ENCODE measurements at regions not wholly inside any gene's neighbourhood (a gene's known extent, or its start where the extent isn't known, plus 50 kb on each side); places are given as distances from the start of the nearest gene placed in this dataset.

GRCh38 chr12:60196366-60196765 lies 600.5 kb downstream of the SLC16A7 start:
- H4K20me1 ChIP-seq (ENCODE audit: control insufficient read depth, extremely low read depth, insufficient read depth, low read length): no peaks in the 10 kb centered on the region
- H3K36me3 ChIP-seq (ENCODE audit: control insufficient read depth in 2 of 2, extremely low read depth in 1 of 2, insufficient read depth in 2 of 2, low read length in 2 of 2): no peaks in the 10 kb centered on the region
- H3K9ac ChIP-seq (ENCODE audit: control insufficient read depth, extremely low read depth, insufficient read depth, low read length): no peak overlapping the region
- no peaks in the 10 kb centered on the region for H3K79me2 ChIP-seq (ENCODE audit: control insufficient read depth, insufficient read depth, low read length)
- no peaks in the 10 kb centered on the region for H3K9me1 ChIP-seq (ENCODE audit: control insufficient read depth, extremely low read depth, insufficient read depth, low read length)
- no peak for TF ChIP-seq EZH2 (IDR thresholded peaks at IDR 0.05; ENCODE audit: low read length)
- TF ChIP-seq, protein P1, sequence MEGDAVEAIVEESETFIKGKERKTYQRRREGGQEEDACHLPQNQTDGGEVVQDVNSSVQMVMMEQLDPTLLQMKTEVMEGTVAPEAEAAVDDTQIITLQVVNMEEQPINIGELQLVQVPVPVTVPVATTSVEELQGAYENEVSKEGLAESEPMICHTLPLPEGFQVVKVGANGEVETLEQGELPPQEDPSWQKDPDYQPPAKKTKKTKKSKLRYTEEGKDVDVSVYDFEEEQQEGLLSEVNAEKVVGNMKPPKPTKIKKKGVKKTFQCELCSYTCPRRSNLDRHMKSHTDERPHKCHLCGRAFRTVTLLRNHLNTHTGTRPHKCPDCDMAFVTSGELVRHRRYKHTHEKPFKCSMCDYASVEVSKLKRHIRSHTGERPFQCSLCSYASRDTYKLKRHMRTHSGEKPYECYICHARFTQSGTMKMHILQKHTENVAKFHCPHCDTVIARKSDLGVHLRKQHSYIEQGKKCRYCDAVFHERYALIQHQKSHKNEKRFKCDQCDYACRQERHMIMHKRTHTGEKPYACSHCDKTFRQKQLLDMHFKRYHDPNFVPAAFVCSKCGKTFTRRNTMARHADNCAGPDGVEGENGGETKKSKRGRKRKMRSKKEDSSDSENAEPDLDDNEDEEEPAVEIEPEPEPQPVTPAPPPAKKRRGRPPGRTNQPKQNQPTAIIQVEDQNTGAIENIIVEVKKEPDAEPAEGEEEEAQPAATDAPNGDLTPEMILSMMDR (optimal IDR thresholded peaks at IDR 0.05 in 1 of 3, IDR thresholded peaks at IDR 0.05 in 1 of 3, conservative IDR thresholded peaks at IDR 0.05 in 1 of 3; ENCODE audit: extremely low read depth in 1 of 3, insufficient read depth in 2 of 3, low read length in 3 of 3): no peak
- DNase-seq (ENCODE audit: low read depth, low spot score) (no peak), FAIRE-seq (no peak)
- peaks cover 6% of the 10 kb centered on the region for H3K4me1 ChIP-seq (ENCODE audit: control insufficient read depth, extremely low read depth, insufficient read depth, low read length)
- no peak overlapping the region for H3K4me2 ChIP-seq (ENCODE audit: control insufficient read depth, extremely low read depth, insufficient read depth, low read depth, low read length)
- no peaks in the 10 kb centered on the region for H3K27me3 ChIP-seq (ENCODE audit: control insufficient read depth, extremely low read depth, insufficient read depth, low read length)
- H2AFZ ChIP-seq (ENCODE audit: control insufficient read depth, low read length): no peak overlapping the region
- dilution Hi-C loops (cut with MboI; ENCODE audit: extremely low pct_ligation_motif_present, low sequenced_read_pairs): no loop called here
- no peak overlapping the region for H3K4me3 ChIP-seq (ENCODE audit: control insufficient read depth in 2 of 3, extremely low read depth in 1 of 3, insufficient read depth in 2 of 3, low read depth in 1 of 3, low read length in 3 of 3)
- no peak overlapping the region for H3K27ac ChIP-seq (ENCODE audit: control insufficient read depth, insufficient read depth, low read length)
- H3K9me3 ChIP-seq (ENCODE audit: control insufficient read depth, low read depth, low read length): no peaks in the 10 kb centered on the region

DNA sequence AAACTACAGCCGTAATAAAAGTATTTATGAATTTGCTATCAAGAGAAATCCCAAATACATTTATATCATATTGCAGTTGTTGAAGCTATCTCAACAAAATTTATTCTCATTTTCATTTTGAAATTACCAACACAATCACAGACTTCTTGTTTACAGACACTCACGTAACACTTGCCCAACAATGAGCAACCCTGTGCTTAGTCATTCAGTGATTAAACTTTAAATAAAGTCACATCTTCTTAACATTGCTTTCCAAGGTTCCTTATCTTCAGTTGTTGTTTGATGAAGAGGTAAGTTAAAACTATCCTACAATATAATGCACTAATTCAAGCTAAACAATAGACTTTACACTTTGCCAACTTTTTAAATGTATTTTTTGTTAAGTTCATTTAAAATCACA lies 601.8 kb downstream of the SLC16A7 start:
- Histone ChIP-seq H2AFZ (ENCODE audit: control insufficient read depth, low read length) (no peak overlapping the region), H3K27ac (ENCODE audit: control insufficient read depth, insufficient read depth, low read length) (no peak overlapping the region), H3K79me2 (ENCODE audit: control insufficient read depth, insufficient read depth, low read length) (no peaks in the 10 kb centered on the region), H3K4me2 (ENCODE audit: control insufficient read depth, extremely low read depth, insufficient read depth, low read depth, low read length) (no peak overlapping the region), H3K9me1 (ENCODE audit: control insufficient read depth, extremely low read depth, insufficient read depth, low read length) (no peaks in the 10 kb centered on the region), H3K9ac (ENCODE audit: control insufficient read depth, extremely low read depth, insufficient read depth, low read length) (no peak overlapping the region), H3K27me3 (ENCODE audit: control insufficient read depth, extremely low read depth, insufficient read depth, low read length) (no peaks in the 10 kb centered on the region), H3K9me3 (ENCODE audit: control insufficient read depth, low read depth, low read length) (no peaks in the 10 kb centered on the region), H3K4me3 (ENCODE audit: control insufficient read depth in 2 of 3, extremely low read depth in 1 of 3, insufficient read depth in 2 of 3, low read depth in 1 of 3, low read length in 3 of 3) (no peak overlapping the region), H4K20me1 (ENCODE audit: control insufficient read depth, extremely low read depth, insufficient read depth, low read length) (no peaks in the 10 kb centered on the region), H3K36me3 (ENCODE audit: control insufficient read depth in 2 of 2, extremely low read depth in 1 of 2, insufficient read depth in 2 of 2, low read length in 2 of 2) (no peaks in the 10 kb centered on the region), H3K4me1 (ENCODE audit: control insufficient read depth, extremely low read depth, insufficient read depth, low read length) (peaks cover 6% of the 10 kb centered on the region)
- dilution Hi-C loops (cut with MboI; ENCODE audit: extremely low pct_ligation_motif_present, low sequenced_read_pairs): no loop called here
- TF ChIP-seq, protein P1 (optimal IDR thresholded peaks at IDR 0.05 in 1 of 3, IDR thresholded peaks at IDR 0.05 in 1 of 3, conservative IDR thresholded peaks at IDR 0.05 in 1 of 3; ENCODE audit: extremely low read depth in 1 of 3, insufficient read depth in 2 of 3, low read length in 3 of 3): no peak
- no peak for TF ChIP-seq EZH2 (IDR thresholded peaks at IDR 0.05; ENCODE audit: low read length)
- FAIRE-seq (no peak), DNase-seq (ENCODE audit: low read depth, low spot score) (no peak)
